ENCODE measurements at regions not wholly inside any gene's neighbourhood (a gene's known extent, or its start where the extent isn't known, plus 50 kb on each side); places are given as distances from the start of the nearest gene placed in this dataset.

- peak; percentile 68 to 79 (median 75) for TF ChIP-seq CTCF (IDR thresholded peaks at IDR 0.05)
- TF ChIP-seq POLR2A (IDR thresholded peaks at IDR 0.05): no peak
Observed at GRCh38 chr16:85253084-85253941, 141.0 kb upstream of the CIBAR2 start.

Data from vagina (tissue), 2 donors.